ENCODE measurements at regions not wholly inside any gene's neighbourhood (a gene's known extent, or its start where the extent isn't known, plus 50 kb on each side); places are given as distances from the start of the nearest gene placed in this dataset.

DNA sequence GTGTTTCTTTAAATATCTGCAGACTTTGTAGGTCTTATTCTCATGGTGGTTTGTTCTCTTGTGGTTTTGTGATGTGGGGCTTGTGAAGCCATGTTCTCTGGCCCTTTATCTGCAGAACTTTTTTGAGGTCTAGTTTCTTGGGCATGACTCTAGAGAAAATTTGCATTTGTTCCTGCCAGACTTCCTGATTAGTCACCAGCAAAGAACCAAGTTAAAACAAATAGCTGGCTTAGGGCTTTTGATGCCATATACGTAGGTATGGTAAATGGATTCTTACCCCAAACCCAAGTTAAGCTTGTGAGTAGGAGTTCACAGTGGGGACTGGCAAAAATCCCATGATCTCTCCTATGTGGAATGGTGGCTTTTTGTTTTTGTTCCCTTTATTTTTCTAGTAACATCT is 68.7 kb upstream of the IRX3 start (continued):
- TF ChIP-seq, protein P1, sequence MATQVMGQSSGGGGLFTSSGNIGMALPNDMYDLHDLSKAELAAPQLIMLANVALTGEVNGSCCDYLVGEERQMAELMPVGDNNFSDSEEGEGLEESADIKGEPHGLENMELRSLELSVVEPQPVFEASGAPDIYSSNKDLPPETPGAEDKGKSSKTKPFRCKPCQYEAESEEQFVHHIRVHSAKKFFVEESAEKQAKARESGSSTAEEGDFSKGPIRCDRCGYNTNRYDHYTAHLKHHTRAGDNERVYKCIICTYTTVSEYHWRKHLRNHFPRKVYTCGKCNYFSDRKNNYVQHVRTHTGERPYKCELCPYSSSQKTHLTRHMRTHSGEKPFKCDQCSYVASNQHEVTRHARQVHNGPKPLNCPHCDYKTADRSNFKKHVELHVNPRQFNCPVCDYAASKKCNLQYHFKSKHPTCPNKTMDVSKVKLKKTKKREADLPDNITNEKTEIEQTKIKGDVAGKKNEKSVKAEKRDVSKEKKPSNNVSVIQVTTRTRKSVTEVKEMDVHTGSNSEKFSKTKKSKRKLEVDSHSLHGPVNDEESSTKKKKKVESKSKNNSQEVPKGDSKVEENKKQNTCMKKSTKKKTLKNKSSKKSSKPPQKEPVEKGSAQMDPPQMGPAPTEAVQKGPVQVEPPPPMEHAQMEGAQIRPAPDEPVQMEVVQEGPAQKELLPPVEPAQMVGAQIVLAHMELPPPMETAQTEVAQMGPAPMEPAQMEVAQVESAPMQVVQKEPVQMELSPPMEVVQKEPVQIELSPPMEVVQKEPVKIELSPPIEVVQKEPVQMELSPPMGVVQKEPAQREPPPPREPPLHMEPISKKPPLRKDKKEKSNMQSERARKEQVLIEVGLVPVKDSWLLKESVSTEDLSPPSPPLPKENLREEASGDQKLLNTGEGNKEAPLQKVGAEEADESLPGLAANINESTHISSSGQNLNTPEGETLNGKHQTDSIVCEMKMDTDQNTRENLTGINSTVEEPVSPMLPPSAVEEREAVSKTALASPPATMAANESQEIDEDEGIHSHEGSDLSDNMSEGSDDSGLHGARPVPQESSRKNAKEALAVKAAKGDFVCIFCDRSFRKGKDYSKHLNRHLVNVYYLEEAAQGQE (IDR thresholded peaks at IDR 0.05) = no peak

DNA sequence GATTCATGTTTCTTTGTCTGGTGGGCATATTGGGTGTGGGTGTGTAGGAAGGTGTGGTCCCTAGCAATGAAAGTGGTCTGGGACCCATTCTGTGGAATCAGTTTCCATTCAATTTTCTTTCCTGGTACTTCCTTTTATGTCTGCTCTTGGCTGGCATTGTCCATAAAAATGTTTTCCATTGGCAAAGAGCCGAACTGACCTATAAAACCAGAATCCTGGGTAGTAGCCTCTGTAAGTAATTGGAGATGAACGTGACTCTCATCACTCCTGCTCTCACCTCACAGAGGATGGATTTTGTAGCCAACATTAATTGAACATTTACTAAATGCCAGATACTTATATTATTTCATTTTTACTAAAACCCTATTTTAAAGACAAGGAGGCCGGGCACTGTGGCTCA is 66.5 kb upstream of the IRX3 start:
- Histone ChIP-seq H3K4me3 (no peak overlapping the region), H3K9me3 (peaks cover 27% of the 10 kb centered on the region; the same call in 2 of the 3 replicates), H3K4me2 (no peak overlapping the region), H3K27ac (no peak overlapping the region), H3K4me1 (no peaks in the 10 kb centered on the region)
- POLR2A ChIA-PET = no interaction called here
- TF ChIP-seq CHD4 (IDR thresholded peaks at IDR 0.05; ENCODE audit: borderline replicate concordance) = no peak
- TF ChIP-seq, protein P2, sequence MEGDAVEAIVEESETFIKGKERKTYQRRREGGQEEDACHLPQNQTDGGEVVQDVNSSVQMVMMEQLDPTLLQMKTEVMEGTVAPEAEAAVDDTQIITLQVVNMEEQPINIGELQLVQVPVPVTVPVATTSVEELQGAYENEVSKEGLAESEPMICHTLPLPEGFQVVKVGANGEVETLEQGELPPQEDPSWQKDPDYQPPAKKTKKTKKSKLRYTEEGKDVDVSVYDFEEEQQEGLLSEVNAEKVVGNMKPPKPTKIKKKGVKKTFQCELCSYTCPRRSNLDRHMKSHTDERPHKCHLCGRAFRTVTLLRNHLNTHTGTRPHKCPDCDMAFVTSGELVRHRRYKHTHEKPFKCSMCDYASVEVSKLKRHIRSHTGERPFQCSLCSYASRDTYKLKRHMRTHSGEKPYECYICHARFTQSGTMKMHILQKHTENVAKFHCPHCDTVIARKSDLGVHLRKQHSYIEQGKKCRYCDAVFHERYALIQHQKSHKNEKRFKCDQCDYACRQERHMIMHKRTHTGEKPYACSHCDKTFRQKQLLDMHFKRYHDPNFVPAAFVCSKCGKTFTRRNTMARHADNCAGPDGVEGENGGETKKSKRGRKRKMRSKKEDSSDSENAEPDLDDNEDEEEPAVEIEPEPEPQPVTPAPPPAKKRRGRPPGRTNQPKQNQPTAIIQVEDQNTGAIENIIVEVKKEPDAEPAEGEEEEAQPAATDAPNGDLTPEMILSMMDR (IDR thresholded peaks at IDR 0.05) = no peak
- no peak for TF ChIP-seq HEYL (CRISPR knock-in tag; IDR thresholded peaks at IDR 0.05)
- no peak for TF ChIP-seq BHLHE40 (IDR thresholded peaks at IDR 0.05; ENCODE audit: low read depth, low read length)
- no peak for TF ChIP-seq RNF2 (IDR thresholded peaks at IDR 0.05; ENCODE audit: borderline replicate concordance, low read depth)
- no peak for TF ChIP-seq CHD2 (IDR thresholded peaks at IDR 0.05; ENCODE audit: low read length, partially characterized antibody)
- TF ChIP-seq ZSCAN20 (CRISPR knock-in tag; IDR thresholded peaks at IDR 0.05) = no peak
- no peak for TF ChIP-seq NPAS2 (CRISPR knock-in tag; IDR thresholded peaks at IDR 0.05; ENCODE audit: borderline replicate concordance)
- TF ChIP-seq, protein P3, sequence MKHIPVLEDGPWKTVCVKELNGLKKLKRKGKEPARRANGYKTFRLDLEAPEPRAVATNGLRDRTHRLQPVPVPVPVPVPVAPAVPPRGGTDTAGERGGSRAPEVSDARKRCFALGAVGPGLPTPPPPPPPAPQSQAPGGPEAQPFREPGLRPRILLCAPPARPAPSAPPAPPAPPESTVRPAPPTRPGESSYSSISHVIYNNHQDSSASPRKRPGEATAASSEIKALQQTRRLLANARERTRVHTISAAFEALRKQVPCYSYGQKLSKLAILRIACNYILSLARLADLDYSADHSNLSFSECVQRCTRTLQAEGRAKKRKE (CRISPR knock-in tag; IDR thresholded peaks at IDR 0.05; ENCODE audit: low read depth) = no peak
- no peak for TF ChIP-seq GATA3 (IDR thresholded peaks at IDR 0.05; ENCODE audit: borderline replicate concordance)
- no peak for TF ChIP-seq EP300 (IDR thresholded peaks at IDR 0.05)
- TF ChIP-seq, protein P4, sequence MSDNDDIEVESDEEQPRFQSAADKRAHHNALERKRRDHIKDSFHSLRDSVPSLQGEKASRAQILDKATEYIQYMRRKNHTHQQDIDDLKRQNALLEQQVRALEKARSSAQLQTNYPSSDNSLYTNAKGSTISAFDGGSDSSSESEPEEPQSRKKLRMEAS (IDR thresholded peaks at IDR 0.05) = no peak
- TF ChIP-seq, protein P5, sequence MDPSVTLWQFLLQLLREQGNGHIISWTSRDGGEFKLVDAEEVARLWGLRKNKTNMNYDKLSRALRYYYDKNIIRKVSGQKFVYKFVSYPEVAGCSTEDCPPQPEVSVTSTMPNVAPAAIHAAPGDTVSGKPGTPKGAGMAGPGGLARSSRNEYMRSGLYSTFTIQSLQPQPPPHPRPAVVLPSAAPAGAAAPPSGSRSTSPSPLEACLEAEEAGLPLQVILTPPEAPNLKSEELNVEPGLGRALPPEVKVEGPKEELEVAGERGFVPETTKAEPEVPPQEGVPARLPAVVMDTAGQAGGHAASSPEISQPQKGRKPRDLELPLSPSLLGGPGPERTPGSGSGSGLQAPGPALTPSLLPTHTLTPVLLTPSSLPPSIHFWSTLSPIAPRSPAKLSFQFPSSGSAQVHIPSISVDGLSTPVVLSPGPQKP (IDR thresholded peaks at IDR 0.05; ENCODE audit: low read depth, low read length) = no peak
- TF ChIP-seq KDM1A (IDR thresholded peaks at IDR 0.05; ENCODE audit: low read depth) = no peak
- no peak for TF ChIP-seq MYC (IDR thresholded peaks at IDR 0.05; ENCODE audit: borderline replicate concordance, low read length)
- FAIRE-seq (no peak), DNase-seq (ENCODE audit: low read depth in 1 of 2, low spot score in 1 of 2) (no peak), ATAC-seq (no peak)
- CTCF ChIA-PET = no interaction called here
- WGBS (ENCODE audit: missing lambda C conversion rate) = 3% methylated on average over 3 of the region's 3 CpGs

DNA sequence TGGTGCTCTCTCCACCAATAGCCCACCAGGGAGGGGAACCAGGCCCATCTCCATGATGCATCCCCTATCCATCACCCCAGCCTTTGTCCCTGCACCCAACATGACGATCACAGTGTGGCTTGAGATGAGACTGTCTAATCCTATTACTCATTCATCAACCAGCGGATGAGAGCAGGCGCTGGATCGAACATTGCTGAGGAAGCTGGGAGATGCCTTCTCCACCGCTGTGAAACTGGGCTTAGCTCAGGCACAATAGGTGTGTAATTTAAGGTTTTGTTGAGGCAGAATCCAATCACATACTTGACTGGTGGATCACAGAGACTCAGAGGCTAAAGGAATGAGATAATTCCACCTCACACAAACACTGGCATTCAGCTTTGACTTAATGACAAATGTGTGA is 64.6 kb upstream of the IRX3 start:
- Histone ChIP-seq H3K4me3 (no peak overlapping the region), H3K27ac (no peak overlapping the region), H3K4me2 (no peak overlapping the region), H3K4me1 (no peaks in the 10 kb centered on the region), H3K9me3 (peaks cover 29% of the 10 kb centered on the region; the same call in 2 of the 3 replicates)
- DNase-seq (ENCODE audit: low read depth in 1 of 2, low spot score in 1 of 2) (no peak), FAIRE-seq (no peak), ATAC-seq (no peak)
- ChIA-PET CTCF (interaction anchor here (1.3 kb wide), 1 partner anchor 9 kb away, joined by 6 read pairs; no protein-coding TSS in a partner anchor), POLR2A (no interaction called here)
- 57% methylated on average over 5 of the region's 5 CpGs for WGBS (ENCODE audit: missing lambda C conversion rate)
- no peak for TF ChIP-seq HDAC2 (IDR thresholded peaks at IDR 0.05)
- TF ChIP-seq, protein P4 (IDR thresholded peaks at IDR 0.05) = no peak
- TF ChIP-seq ZC3H11A (IDR thresholded peaks at IDR 0.05) = no peak
- TF ChIP-seq MAZ (IDR thresholded peaks at IDR 0.05; ENCODE audit: borderline replicate concordance, low read depth, low read length) = no peak
- TF ChIP-seq, protein P3 (CRISPR knock-in tag; IDR thresholded peaks at IDR 0.05; ENCODE audit: low read depth) = no peak
- TF ChIP-seq JUNB (IDR thresholded peaks at IDR 0.05) = no peak
- TF ChIP-seq, protein P6, sequence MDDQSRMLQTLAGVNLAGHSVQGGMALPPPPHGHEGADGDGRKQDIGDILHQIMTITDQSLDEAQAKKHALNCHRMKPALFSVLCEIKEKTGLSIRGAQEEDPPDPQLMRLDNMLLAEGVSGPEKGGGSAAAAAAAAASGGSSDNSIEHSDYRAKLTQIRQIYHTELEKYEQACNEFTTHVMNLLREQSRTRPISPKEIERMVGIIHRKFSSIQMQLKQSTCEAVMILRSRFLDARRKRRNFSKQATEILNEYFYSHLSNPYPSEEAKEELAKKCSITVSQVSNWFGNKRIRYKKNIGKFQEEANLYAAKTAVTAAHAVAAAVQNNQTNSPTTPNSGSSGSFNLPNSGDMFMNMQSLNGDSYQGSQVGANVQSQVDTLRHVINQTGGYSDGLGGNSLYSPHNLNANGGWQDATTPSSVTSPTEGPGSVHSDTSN (IDR thresholded peaks at IDR 0.05) = no peak
- TF ChIP-seq, protein P2 (IDR thresholded peaks at IDR 0.05) = no peak
- TF ChIP-seq CHD2 (IDR thresholded peaks at IDR 0.05; ENCODE audit: low read length, partially characterized antibody) = no peak
- TF ChIP-seq JUN (IDR thresholded peaks at IDR 0.05) = no peak
- no peak for TF ChIP-seq HEYL (CRISPR knock-in tag; IDR thresholded peaks at IDR 0.05)

Data from A549 (cell line).